ENCODE measurements at regions not wholly inside any gene's neighbourhood (a gene's known extent, or its start where the extent isn't known, plus 50 kb on each side); places are given as distances from the start of the nearest gene placed in this dataset.

GRCh38 chr4:60808726-60809485 is 391.2 kb upstream of the ADGRL3 start:
- TF ChIP-seq CTCF (IDR thresholded peaks at IDR 0.05; ENCODE audit: insufficient read depth, low read depth, low read length): no peak
- CTCF ChIA-PET: no interaction called here
- POLR2A ChIA-PET: no interaction called here
- no peaks in the 10 kb centered on the region for H3K36me3 ChIP-seq (ENCODE audit: control insufficient read depth, insufficient read depth, low read length)
- H3K27me3 ChIP-seq (ENCODE audit: control insufficient read depth, insufficient read depth, low read length): no peaks in the 10 kb centered on the region
- H3K4me3 ChIP-seq (ENCODE audit: low read depth, low read length): no peak overlapping the region
- no peak for DNase-seq (ENCODE audit: low read depth)

GRCh38 chr4:60809486-60809800 is 390.7 kb upstream of the ADGRL3 start:
- ChIA-PET CTCF (no interaction called here), POLR2A (no interaction called here)
- Histone ChIP-seq H3K36me3 (ENCODE audit: control insufficient read depth, insufficient read depth, low read length) (no peaks in the 10 kb centered on the region), H3K27me3 (ENCODE audit: control insufficient read depth, insufficient read depth, low read length) (no peaks in the 10 kb centered on the region), H3K4me3 (ENCODE audit: low read depth, low read length) (no peak overlapping the region)
- DNase-seq (ENCODE audit: low read depth): no peak
- TF ChIP-seq CTCF (IDR thresholded peaks at IDR 0.05; ENCODE audit: insufficient read depth, low read depth, low read length): no peak

GRCh38 chr4:60812811-60813210 is 387.3 kb upstream of the ADGRL3 start:
- no peak for TF ChIP-seq CTCF (IDR thresholded peaks at IDR 0.05; ENCODE audit: insufficient read depth, low read depth, low read length)
- ChIA-PET POLR2A (no interaction called here), CTCF (no interaction called here)
- no peak for DNase-seq (ENCODE audit: low read depth)
- Histone ChIP-seq H3K36me3 (ENCODE audit: control insufficient read depth, insufficient read depth, low read length) (no peaks in the 10 kb centered on the region), H3K27me3 (ENCODE audit: control insufficient read depth, insufficient read depth, low read length) (no peaks in the 10 kb centered on the region), H3K4me3 (ENCODE audit: low read depth, low read length) (no peak overlapping the region)

- CTCF ChIA-PET: no interaction called here
These were observed 385.6 kb upstream of the ADGRL3 start for GRCh38 chr4:60814549-60814948.

GRCh38 chr4:60817609-60818008 is 382.5 kb upstream of the ADGRL3 start:
- ChIA-PET POLR2A (no interaction called here), CTCF (no interaction called here)
- H3K4me3 ChIP-seq (ENCODE audit: low read depth, low read length): no peak overlapping the region
- H3K36me3 ChIP-seq (ENCODE audit: control insufficient read depth, insufficient read depth, low read length): no peaks in the 10 kb centered on the region
- no peaks in the 10 kb centered on the region for H3K27me3 ChIP-seq (ENCODE audit: control insufficient read depth, insufficient read depth, low read length)
- DNase-seq (ENCODE audit: low read depth): no peak
- TF ChIP-seq CTCF (IDR thresholded peaks at IDR 0.05; ENCODE audit: insufficient read depth, low read depth, low read length): no peak

More at GRCh38 chr4:60814549-60814948, 385.6 kb upstream of the ADGRL3 start:
- Histone ChIP-seq H3K36me3 (ENCODE audit: control insufficient read depth, insufficient read depth, low read length) (no peaks in the 10 kb centered on the region), H3K4me3 (ENCODE audit: low read depth, low read length) (no peak overlapping the region), H3K27me3 (ENCODE audit: control insufficient read depth, insufficient read depth, low read length) (no peaks in the 10 kb centered on the region)
- no peak for TF ChIP-seq CTCF (IDR thresholded peaks at IDR 0.05; ENCODE audit: insufficient read depth, low read depth, low read length)
- DNase-seq (ENCODE audit: low read depth): no peak
- POLR2A ChIA-PET: no interaction called here
